GM12878 (cell line): ENCODE measurements at regions not wholly inside any gene's neighbourhood (a gene's known extent, or its start where the extent isn't known, plus 50 kb on each side); places are given as distances from the start of the nearest gene placed in this dataset.

Experiments used
- ATAC-seq: fragments of 200-7000 bp; cut with Tn5 transposase; 3 replicates; pipeline ENCODE4 v1.9.1; 2020; ENCODE audit warnings: mild to moderate bottlenecking, moderate library complexity
- BruUV-seq: library from RNA; stranded (reverse); fragments of 400-500 nt; replicated peaks from 2 replicates; lab custom pipeline; 2021; lab: Mats Ljungman, UMichigan
- CTCF ChIA-PET: fragments of 300-600 bp; sonication (Branson Sonifier 250); formaldehyde crosslinking; extraction: SDS; loops from one replicate; lab custom pipeline; 2021; ENCODE audit warnings: inconsistent platforms; lab: Yijun Ruan, JAX
- POLR2A ChIA-PET: fragments of 350-600 bp; formaldehyde crosslinking; extraction: SDS; loops from one replicate; lab custom pipeline; 2021; ENCODE audit warnings: inconsistent platforms; lab: Charles Lee
- RAD21 ChIA-PET: fragments of 300-600 bp; sonication (Branson Sonifier 250); formaldehyde crosslinking; loops from one replicate; lab custom pipeline; 2023; ENCODE audit warnings: antibody characterized with exemption; ENCODE audit not compliant: unreplicated experiment; lab: Charles Lee
- SMC1A ChIA-PET: fragments of 300-600 bp; sonication (Branson Sonifier 250); formaldehyde crosslinking; loops from one replicate; lab custom pipeline; 2023; ENCODE audit not compliant: unreplicated experiment, uncharacterized antibody; lab: Charles Lee
- DNase-seq: peaks from one replicate; pipeline ENCODE4 v3.0.0-alpha.2; 2011; ENCODE audit warnings: low read depth, low spot score
- FAIRE-seq: peaks from 3 replicates; lab custom pipeline; 2011; peaks lifted over from hg19 to GRCh38; lab: Jason Lieb, UNC
- H2AFZ ChIP-seq: 2 replicates; pipeline ENCODE4 v1.6.0; 2011; ENCODE audit warnings: low read depth, low read length, control low read depth; ENCODE audit not compliant: control insufficient read depth
- H3K27ac ChIP-seq: 2 replicates; pipeline ENCODE4 v1.5.1; 2011; ENCODE audit warnings: control low read depth; ENCODE audit not compliant: control insufficient read depth, insufficient read depth
- H3K27me3 ChIP-seq, 2 experiments: replicated peaks in 1 of 2; 2 replicates each; pipeline versions ENCODE4 v1.6.0 to v1.6.1; 2011; ENCODE audit warnings: low read length in 1 of 2; ENCODE audit not compliant: control insufficient read depth in 2 of 2, insufficient read depth in 2 of 2
- H3K36me3 ChIP-seq, 2 experiments: 2 replicates each; pipeline ENCODE4 v1.5.1; 2011; ENCODE audit warnings: low read length in 1 of 2; ENCODE audit not compliant: control insufficient read depth in 2 of 2, insufficient read depth in 2 of 2
- H3K4me1 ChIP-seq: 2 replicates; pipeline ENCODE4 v1.6.1; 2011; ENCODE audit warnings: mild to moderate bottlenecking, low read length, moderate library complexity, mixed read lengths; ENCODE audit not compliant: control insufficient read depth, insufficient read depth
- H3K4me2 ChIP-seq: 2 replicates; pipeline ENCODE4 v1.6.0; 2011; ENCODE audit warnings: control low read depth; ENCODE audit not compliant: control insufficient read depth, insufficient read depth
- H3K4me3 ChIP-seq: fragments of 200-600 bp; sonication (generic); 2 replicates; pipeline ENCODE4 v1.5.1; 2016
- H3K79me2 ChIP-seq: 2 replicates; pipeline ENCODE4 v1.6.0; 2011; ENCODE audit warnings: low read length; ENCODE audit not compliant: control insufficient read depth, insufficient read depth
- H3K9ac ChIP-seq: 2 replicates; pipeline ENCODE4 v1.8.0; 2011; ENCODE audit warnings: low read length, control low read depth, mixed read lengths; ENCODE audit not compliant: control insufficient read depth, insufficient read depth
- H3K9me3 ChIP-seq: replicated peaks from 3 replicates; pipeline ENCODE4 v1.5.1; 2011; ENCODE audit warnings: mild to moderate bottlenecking, low read length; ENCODE audit not compliant: control insufficient read depth, insufficient read depth
- H4K20me1 ChIP-seq: 2 replicates; pipeline ENCODE4 v1.6.0; 2011; ENCODE audit not compliant: control insufficient read depth, insufficient read depth
- BRCA1 ChIP-seq: IDR thresholded peaks from 2 replicates; pipeline ENCODE4 v1.6.1; 2011; ENCODE audit warnings: low read depth, low read length, improper control_type of control experiment
- CBX5 ChIP-seq: sonication (generic); IDR thresholded peaks from 2 replicates; pipeline ENCODE4 v1.6.1; 2016; ENCODE audit warnings: low read depth, moderate library complexity, mild to moderate bottlenecking, inconsistent platforms
- JUNB ChIP-seq: IDR thresholded peaks from 2 replicates; pipeline ENCODE4 v1.6.1; 2016; ENCODE audit warnings: antibody characterized with exemption, mild to moderate bottlenecking
- MAX ChIP-seq: IDR thresholded peaks from 2 replicates; pipeline ENCODE4 v1.6.1; 2012; ENCODE audit warnings: low read depth, low read length, improper control_type of control experiment
- MTA2 ChIP-seq: fragments of 450-650 bp; IDR thresholded peaks from 2 replicates; pipeline ENCODE4 v1.6.1; 2016; ENCODE audit warnings: low read depth, mild to moderate bottlenecking, moderate library complexity
- NFYB ChIP-seq: IDR thresholded peaks from 2 replicates; pipeline ENCODE4 v1.6.1; 2011; ENCODE audit warnings: low read depth, mild to moderate bottlenecking, low read length, improper control_type of control experiment, moderate library complexity; ENCODE audit not compliant: insufficient read depth
- NR2F1 ChIP-seq: fragments of 450-650 bp; conservative IDR thresholded peaks from 2 replicates; pipeline ENCODE4 v1.6.1; 2017; ENCODE audit warnings: mild to moderate bottlenecking
- PML ChIP-seq: IDR thresholded peaks from 2 replicates; pipeline ENCODE4 v1.6.1; 2012; ENCODE audit warnings: low read length, inconsistent platforms
- POLR2AphosphoS2 ChIP-seq: IDR thresholded peaks from 2 replicates; pipeline ENCODE4 v1.6.1; 2011; ENCODE audit warnings: low read depth, mild to moderate bottlenecking, low read length, improper control_type of control experiment, moderate library complexity
- PRDM15 ChIP-seq: fragments of 450-650 bp; formaldehyde crosslinking; IDR thresholded peaks from 2 replicates; pipeline ENCODE4 v1.4.0; 2020; ENCODE audit warnings: mild to moderate bottlenecking, moderate library complexity
- RCOR1 ChIP-seq: conservative IDR thresholded peaks from 2 replicates; pipeline ENCODE4 v1.6.1; 2012; ENCODE audit warnings: low read depth, low read length, improper control_type of control experiment
- SKIL ChIP-seq: fragments of 450-650 bp; IDR thresholded peaks from 2 replicates; pipeline ENCODE4 v1.6.1; 2017; ENCODE audit warnings: mild to moderate bottlenecking, low read depth, inconsistent platforms; ENCODE audit not compliant: poor library complexity, severe bottlenecking
- SPI1 ChIP-seq: IDR thresholded peaks from 2 replicates; pipeline ENCODE4 v1.6.1; 2011; ENCODE audit warnings: low read depth, mild to moderate bottlenecking, low read length, moderate library complexity, borderline replicate concordance; ENCODE audit not compliant: insufficient read depth
- TCF7 ChIP-seq: IDR thresholded peaks from 2 replicates; pipeline ENCODE4 v1.6.1; 2014; ENCODE audit warnings: antibody characterized with exemption, borderline replicate concordance
- ZNF207 ChIP-seq: fragments of 450-650 bp; IDR thresholded peaks from 2 replicates; pipeline ENCODE4 v1.6.1; 2014; ENCODE audit warnings: antibody characterized with exemption, mild to moderate bottlenecking, borderline replicate concordance
- WGBS: methylation state at CpG from one replicate; pipeline ENCODE4 v1.1.6; 2016; ENCODE audit warnings: low lambda C conversion rate; ENCODE audit not compliant: insufficient replicate concordance, insufficient coverage; ENCODE audit errors: missing lambda C conversion rate; 5-methylcytosine and 5-hydroxymethylcytosine counted together
- in situ Hi-C: fragments of 300-500 bp; cut with MboI; formaldehyde crosslinking; loops from 9 replicates; pipeline ENCODE4 v1.14.3; 2018; ENCODE audit warnings: mixed read lengths
- intact Hi-C: fragments of 100-400 bp; cut with micrococcal nuclease; formaldehyde crosslinking; loops from one replicate; pipeline ENCODE4 v1.14.2; 2022; ENCODE audit not compliant: unreplicated experiment
- TF ChIP-seq, protein P1 (sequence below): IDR thresholded peaks from 2 replicates; pipeline ENCODE4 v1.6.1; 2011; ENCODE audit warnings: low read depth, low read length, improper control_type of control experiment, borderline replicate concordance

GRCh38 chr2:220353897-220354296 lies 726.5 kb downstream of the SLC4A3 start (continued):
- TF ChIP-seq SKIL: no peak
- TF ChIP-seq, protein P1, sequence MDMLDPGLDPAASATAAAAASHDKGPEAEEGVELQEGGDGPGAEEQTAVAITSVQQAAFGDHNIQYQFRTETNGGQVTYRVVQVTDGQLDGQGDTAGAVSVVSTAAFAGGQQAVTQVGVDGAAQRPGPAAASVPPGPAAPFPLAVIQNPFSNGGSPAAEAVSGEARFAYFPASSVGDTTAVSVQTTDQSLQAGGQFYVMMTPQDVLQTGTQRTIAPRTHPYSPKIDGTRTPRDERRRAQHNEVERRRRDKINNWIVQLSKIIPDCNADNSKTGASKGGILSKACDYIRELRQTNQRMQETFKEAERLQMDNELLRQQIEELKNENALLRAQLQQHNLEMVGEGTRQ: no peak
- no peak for TF ChIP-seq ZNF207
- no peak for TF ChIP-seq MAX
- no peak for TF ChIP-seq BRCA1

DNA sequence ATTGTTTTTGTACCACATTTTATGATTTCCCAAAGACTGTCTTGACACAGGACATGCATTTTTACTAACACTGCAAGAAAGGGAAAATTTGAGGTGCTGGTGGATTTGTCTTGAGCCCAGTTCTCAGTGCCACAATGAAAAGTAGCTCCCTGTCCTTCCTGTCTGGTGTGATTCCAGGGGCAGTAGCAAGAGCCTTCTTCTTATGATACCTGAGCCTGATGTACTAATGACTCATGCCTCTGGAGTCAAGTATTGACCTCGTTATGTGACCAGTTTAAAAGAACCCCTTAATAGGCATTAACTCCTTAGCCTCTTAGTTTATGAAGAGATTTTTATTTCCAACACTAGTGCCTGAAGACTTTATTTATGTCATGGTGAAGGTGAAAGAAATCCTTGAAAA lies 728.6 kb downstream of the SLC4A3 start:
- Histone ChIP-seq H3K27ac (no peak overlapping the region), H3K9ac (no peak overlapping the region), H3K4me2 (no peak overlapping the region), H3K36me3 (no peaks in the 10 kb centered on the region), H3K4me3 (no peak overlapping the region), H4K20me1 (no peaks in the 10 kb centered on the region), H2AFZ (no peak overlapping the region), H3K4me1 (no peaks in the 10 kb centered on the region), H3K9me3 (no peaks in the 10 kb centered on the region), H3K79me2 (no peaks in the 10 kb centered on the region), H3K27me3 (no peaks in the 10 kb centered on the region)
- TF ChIP-seq RCOR1: no peak
- no peak for TF ChIP-seq CBX5
- no peak for TF ChIP-seq SPI1
- no peak for TF ChIP-seq PML
- TF ChIP-seq JUNB: no peak
- no peak for TF ChIP-seq PRDM15 (CRISPR knock-in tag)
- TF ChIP-seq MTA2: no peak
- no peak for TF ChIP-seq NFYB
- no peak for TF ChIP-seq POLR2AphosphoS2
- TF ChIP-seq TCF7: no peak
- TF ChIP-seq NR2F1: no peak
- no peak for DNase-seq
- ChIA-PET CTCF (no interaction called here), RAD21 (no interaction called here), POLR2A (no interaction called here), SMC1A (no interaction called here)
- in situ Hi-C loops (no loop called here), intact Hi-C loops (no loop called here)
- no TSS peak for BruUV-seq
- no peak for FAIRE-seq
- no peak for ATAC-seq
- 0% methylated on average over 1 of the region's 1 CpG for WGBS
